Right lobe of liver (tissue), 4 donors: ENCODE measurements at regions not wholly inside any gene's neighbourhood (a gene's known extent, or its start where the extent isn't known, plus 50 kb on each side); places are given as distances from the start of the nearest gene placed in this dataset.

ENCODE experiments used
- CTCF ChIP-seq, 4 donors: fragments of 200-600 bp in 3 of 4; fragments of 450-650 bp in 1 of 4; IDR thresholded peaks; one replicate each; pipeline versions ENCODE4 v1.5.1 to v1.8.0; 2016 to 2022; ENCODE audit warnings: antibody characterized with exemption in 4 of 4, mild to moderate bottlenecking in 2 of 4
- POLR2A ChIP-seq: fragments of 450-650 bp; IDR thresholded peaks from one replicate; pipeline ENCODE4 v1.6.1; 2017; ENCODE audit warnings: antibody characterized with exemption, mild to moderate bottlenecking
- donor health status: DM: no; HTN: no; CAD: no.
- donor health status: DM: no; HTN: no; CAD: no.
- donor health status: DM: no; HTN: yes; CAD: no.

- TF ChIP-seq CTCF (IDR thresholded peaks at IDR 0.05) (no peak), POLR2A (no peak)
Measured at GRCh38 chr16:29319726-29320125, 86.8 kb downstream of the NPIPB11 start.
